ENCODE measurements at regions not wholly inside any gene's neighbourhood (a gene's known extent, or its start where the extent isn't known, plus 50 kb on each side); places are given as distances from the start of the nearest gene placed in this dataset.

DNA sequence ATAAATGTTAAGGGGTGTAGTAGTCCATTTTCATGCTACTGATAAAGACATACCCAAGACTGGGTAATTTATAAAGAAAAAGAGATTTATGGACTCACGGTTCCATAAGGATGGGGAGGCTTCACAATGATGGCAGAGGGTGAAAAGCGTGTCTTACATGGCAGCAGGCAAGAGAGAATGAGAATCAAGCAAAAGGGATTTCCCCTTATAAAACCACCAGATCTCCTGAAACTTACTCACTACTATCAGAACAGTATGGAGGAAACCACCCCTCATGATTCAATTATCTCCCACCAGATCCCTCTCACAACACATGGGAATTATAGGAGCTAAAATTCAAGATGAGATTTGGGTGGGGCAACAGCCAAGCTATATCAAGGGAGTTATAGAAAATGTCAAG lies 329.2 kb downstream of the DTHD1 start:
- TF ChIP-seq, protein P1, sequence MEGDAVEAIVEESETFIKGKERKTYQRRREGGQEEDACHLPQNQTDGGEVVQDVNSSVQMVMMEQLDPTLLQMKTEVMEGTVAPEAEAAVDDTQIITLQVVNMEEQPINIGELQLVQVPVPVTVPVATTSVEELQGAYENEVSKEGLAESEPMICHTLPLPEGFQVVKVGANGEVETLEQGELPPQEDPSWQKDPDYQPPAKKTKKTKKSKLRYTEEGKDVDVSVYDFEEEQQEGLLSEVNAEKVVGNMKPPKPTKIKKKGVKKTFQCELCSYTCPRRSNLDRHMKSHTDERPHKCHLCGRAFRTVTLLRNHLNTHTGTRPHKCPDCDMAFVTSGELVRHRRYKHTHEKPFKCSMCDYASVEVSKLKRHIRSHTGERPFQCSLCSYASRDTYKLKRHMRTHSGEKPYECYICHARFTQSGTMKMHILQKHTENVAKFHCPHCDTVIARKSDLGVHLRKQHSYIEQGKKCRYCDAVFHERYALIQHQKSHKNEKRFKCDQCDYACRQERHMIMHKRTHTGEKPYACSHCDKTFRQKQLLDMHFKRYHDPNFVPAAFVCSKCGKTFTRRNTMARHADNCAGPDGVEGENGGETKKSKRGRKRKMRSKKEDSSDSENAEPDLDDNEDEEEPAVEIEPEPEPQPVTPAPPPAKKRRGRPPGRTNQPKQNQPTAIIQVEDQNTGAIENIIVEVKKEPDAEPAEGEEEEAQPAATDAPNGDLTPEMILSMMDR (IDR thresholded peaks at IDR 0.05) = no peak
- TF ChIP-seq POLR2AphosphoS5 (IDR thresholded peaks at IDR 0.05; ENCODE audit: insufficient read depth in 1 of 2, low read depth in 1 of 2) = no peak
- no peak for TF ChIP-seq POLR2A (IDR thresholded peaks at IDR 0.05)
